Body of pancreas (tissue), 4 donors: ENCODE measurements at regions not wholly inside any gene's neighbourhood (a gene's known extent, or its start where the extent isn't known, plus 50 kb on each side); places are given as distances from the start of the nearest gene placed in this dataset.

Experiments
- ATAC-seq: fragments of 150-250 bp; one replicate; pipeline ENCODE4 v1.9.1; 2016
- DNase-seq, 4 donors: peaks; one replicate each; pipeline ENCODE4 v3.0.0-alpha.2; 2019
- H3K27ac ChIP-seq, 4 donors: fragments of 200-600 bp; sonication (generic); 1 replicate in 3 of 4; 2 replicates in 1 of 4; pipeline versions ENCODE4 v1.5.1 to v1.6.1; 2016 to 2019; ENCODE audit warnings: mild to moderate bottlenecking in 1 of 4, mixed read lengths in 1 of 4, moderate library complexity in 1 of 4
- H3K27me3 ChIP-seq, 2 donors: fragments of 200-600 bp; sonication (generic); one replicate each; pipeline ENCODE4 v1.6.0; 2016; ENCODE audit warnings: mild to moderate bottlenecking in 1 of 2
- H3K36me3 ChIP-seq, 2 donors: fragments of 200-600 bp; sonication (generic); replicated peaks in 1 of 2; 2 replicates each; pipeline ENCODE4 v1.5.1; 2016; ENCODE audit warnings: low read depth in 2 of 2; ENCODE audit not compliant: insufficient read depth in 1 of 2
- H3K4me1 ChIP-seq: fragments of 200-600 bp; sonication (generic); one replicate; pipeline ENCODE4 v1.6.0; 2016
- H3K4me3 ChIP-seq, 2 donors: fragments of 200-600 bp; sonication (generic); 1 replicate in 1 of 2; 2 replicates in 1 of 2; pipeline ENCODE4 v1.5.1; 2016 to 2019
- H3K9me3 ChIP-seq, 3 donors: fragments of 200-600 bp; sonication (generic); 1 replicate in 2 of 3; 2 replicates in 1 of 3; pipeline ENCODE4 v1.5.1; 2016
- POLR2A ChIP-seq, 3 donors: fragments of 450-650 bp; IDR thresholded peaks; one replicate each; pipeline ENCODE4 v1.6.1; 2016; ENCODE audit warnings: antibody characterized with exemption in 3 of 3, mild to moderate bottlenecking in 2 of 3
- WGBS, 2 donors: methylation state at CpG; one replicate each; pipeline ENCODE4 v1.1.5; 2017; 5-methylcytosine and 5-hydroxymethylcytosine counted together
- intact Hi-C: fragments of 100-400 bp; cut with DNase I; formaldehyde crosslinking; loops from one replicate; pipeline ENCODE4 v1.15.1; 2023
- TF ChIP-seq, protein P1 (sequence below), 7 experiments: fragments of 450-650 bp in 4 of 7; fragments of 200-600 bp in 3 of 7; sonication (generic) in 3 of 7; IDR thresholded peaks; one replicate each; pipeline ENCODE4 v1.5.1; 2016 to 2019; ENCODE audit warnings: antibody characterized with exemption in 7 of 7

DNA sequence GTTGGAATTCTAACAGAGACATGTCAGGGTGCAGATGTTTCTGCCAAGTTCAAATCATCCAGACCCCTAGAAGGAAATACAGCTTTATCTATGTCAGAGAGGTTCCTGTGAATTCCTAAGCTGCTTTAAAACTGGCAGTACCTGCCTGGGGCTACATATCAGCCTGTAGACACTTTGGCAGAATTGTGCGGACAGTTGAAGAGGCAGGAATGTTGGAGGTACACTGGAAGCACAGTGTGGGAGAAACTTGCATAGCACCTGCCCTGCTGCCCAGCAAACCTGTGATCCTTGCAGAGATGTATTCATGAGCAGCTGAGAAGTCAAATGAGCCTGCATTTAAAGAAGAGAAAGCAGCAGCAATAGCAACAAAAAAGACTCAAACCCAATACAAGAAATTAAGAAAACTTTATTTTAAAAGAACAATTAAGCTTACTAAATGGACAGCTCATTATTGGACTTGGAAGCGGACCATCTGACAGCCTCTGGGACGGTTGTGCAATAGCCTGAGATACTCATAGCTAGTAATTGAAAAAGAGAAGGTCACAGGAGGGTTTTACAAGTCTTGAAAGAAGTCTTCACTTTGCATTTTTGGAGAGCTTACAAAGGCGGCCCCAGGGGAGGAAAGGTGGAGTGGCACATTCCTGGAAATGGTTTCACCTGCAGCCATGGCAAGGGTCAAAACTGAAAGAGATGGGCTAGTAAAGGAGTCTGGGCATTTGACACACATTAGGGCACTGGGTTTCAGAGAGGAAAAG lies 280.9 kb upstream of the FLRT2 start:
- ATAC-seq (no peak), DNase-seq (peak in 2 of 4 donors; percentile 28 to 31)
- Histone ChIP-seq H3K4me1 (no peaks in the 10 kb centered on the region), H3K36me3 (no peaks in the 10 kb centered on the region), H3K4me3 (no peak overlapping the region), H3K27me3 (no peaks in the 10 kb centered on the region), H3K9me3 (no peaks in the 10 kb centered on the region), H3K27ac (peak overlapping the region in 3 of 4 donors; percentile 9 to 50 (median 11))
- intact Hi-C loops: no loop called here
- TF ChIP-seq POLR2A (IDR thresholded peaks at IDR 0.05): no peak
- TF ChIP-seq, protein P1, sequence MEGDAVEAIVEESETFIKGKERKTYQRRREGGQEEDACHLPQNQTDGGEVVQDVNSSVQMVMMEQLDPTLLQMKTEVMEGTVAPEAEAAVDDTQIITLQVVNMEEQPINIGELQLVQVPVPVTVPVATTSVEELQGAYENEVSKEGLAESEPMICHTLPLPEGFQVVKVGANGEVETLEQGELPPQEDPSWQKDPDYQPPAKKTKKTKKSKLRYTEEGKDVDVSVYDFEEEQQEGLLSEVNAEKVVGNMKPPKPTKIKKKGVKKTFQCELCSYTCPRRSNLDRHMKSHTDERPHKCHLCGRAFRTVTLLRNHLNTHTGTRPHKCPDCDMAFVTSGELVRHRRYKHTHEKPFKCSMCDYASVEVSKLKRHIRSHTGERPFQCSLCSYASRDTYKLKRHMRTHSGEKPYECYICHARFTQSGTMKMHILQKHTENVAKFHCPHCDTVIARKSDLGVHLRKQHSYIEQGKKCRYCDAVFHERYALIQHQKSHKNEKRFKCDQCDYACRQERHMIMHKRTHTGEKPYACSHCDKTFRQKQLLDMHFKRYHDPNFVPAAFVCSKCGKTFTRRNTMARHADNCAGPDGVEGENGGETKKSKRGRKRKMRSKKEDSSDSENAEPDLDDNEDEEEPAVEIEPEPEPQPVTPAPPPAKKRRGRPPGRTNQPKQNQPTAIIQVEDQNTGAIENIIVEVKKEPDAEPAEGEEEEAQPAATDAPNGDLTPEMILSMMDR (IDR thresholded peaks at IDR 0.05): no peak
- 66 to 70% methylated on average over 4 of the region's 4 CpGs for WGBS, 2 donors

DNA sequence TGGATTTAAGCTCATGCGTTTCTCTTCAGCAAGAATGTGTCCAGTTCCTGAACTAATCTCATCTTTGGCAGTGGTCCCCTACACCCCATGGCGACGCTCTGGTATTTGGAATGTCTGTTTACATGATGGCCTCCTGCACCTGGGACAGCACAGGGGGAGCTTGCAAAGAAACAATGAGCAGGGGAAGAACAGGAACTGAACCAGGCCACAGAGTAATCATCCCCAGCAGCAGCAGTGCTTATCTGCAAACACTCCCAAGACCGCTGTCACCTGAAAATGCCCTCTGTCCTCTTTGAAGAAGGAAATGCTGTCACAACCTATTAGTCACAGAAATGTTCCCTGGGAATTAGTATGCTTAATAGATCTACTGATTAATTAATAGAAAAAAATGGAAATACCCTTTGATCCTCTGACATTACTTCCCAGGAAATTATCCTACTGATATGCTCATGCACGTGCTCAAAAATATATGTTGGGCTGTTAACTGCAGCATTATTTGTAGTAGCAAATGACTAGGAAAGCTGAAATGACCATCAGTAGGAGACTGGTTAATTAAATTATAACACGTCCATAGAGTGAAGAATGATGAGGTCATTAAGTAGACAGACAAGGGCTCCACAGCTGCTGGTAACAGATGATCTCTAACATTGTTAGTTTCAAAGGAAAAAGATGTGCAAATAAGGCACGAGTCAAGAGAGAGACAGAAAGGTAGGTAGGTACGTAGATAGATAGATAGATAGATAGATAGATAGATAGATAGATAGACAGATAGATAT lies 279.3 kb upstream of the FLRT2 start:
- ATAC-seq (peak; percentile 60), DNase-seq (peak in 1 of 4 donors; percentile 12)
- TF ChIP-seq POLR2A (IDR thresholded peaks at IDR 0.05): no peak
- peak overlapping the region in 2 of 4 donors; percentile 27 to 47 for H3K27ac ChIP-seq
- WGBS, 2 donors: 48 to 49% methylated on average over 8 of the region's 8 CpGs
- H3K36me3 ChIP-seq: no peaks in the 10 kb centered on the region
- H3K9me3 ChIP-seq: no peaks in the 10 kb centered on the region
- H3K4me3 ChIP-seq: no peak overlapping the region
- H3K4me1 ChIP-seq: no peaks in the 10 kb centered on the region
- no peaks in the 10 kb centered on the region for H3K27me3 ChIP-seq
- intact Hi-C loops: no loop called here

DNA sequence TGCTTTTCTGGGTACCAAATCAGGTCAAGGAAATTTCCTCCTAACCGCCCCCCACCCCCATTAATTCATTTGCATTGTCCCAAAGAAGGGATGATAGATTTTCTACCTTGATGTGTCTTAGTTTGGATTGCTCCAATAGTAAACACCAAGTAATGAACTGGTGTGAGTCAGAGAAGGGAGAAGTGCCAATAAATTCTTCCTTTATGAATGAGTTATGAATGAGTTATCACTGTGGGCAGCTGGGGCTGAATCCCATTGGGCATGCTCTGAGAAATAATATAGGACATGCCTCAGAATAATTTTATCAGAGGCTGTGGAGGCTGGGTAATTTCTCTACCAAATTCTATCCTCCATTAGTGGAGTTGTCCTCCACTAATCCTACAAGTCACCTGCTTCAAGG lies 277.9 kb upstream of the FLRT2 start:
- H3K4me3 ChIP-seq: no peak overlapping the region
- intact Hi-C loops: no loop called here
- 66 to 79% methylated on average over 1 of the region's 1 CpG for WGBS, 2 donors
- H3K4me1 ChIP-seq: no peaks in the 10 kb centered on the region
- H3K27ac ChIP-seq: no peak overlapping the region
- no peak for DNase-seq
- no peaks in the 10 kb centered on the region for H3K27me3 ChIP-seq
- TF ChIP-seq POLR2A (IDR thresholded peaks at IDR 0.05): no peak
- TF ChIP-seq, protein P1 (IDR thresholded peaks at IDR 0.05): no peak
- ATAC-seq: no peak
- H3K36me3 ChIP-seq: no peaks in the 10 kb centered on the region
- no peaks in the 10 kb centered on the region for H3K9me3 ChIP-seq

DNA sequence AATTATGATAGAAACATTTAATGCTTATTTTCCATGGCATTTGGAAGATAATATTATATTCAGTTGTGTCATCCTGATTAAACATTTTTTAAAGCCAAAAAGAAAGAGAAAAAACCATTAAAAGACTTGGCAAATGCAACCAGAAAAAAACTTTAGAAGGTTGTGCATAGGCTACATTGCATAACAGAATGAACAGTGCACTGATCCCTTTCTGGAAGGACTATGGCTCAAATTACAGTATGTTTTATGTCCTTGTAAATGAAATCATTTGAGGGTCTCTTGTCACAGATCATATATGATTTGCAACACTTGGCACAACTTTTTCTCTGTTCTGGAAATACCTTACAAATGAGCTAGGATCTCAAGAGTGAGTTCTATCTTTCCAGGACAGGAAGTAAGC lies 275.2 kb upstream of the FLRT2 start:
- H3K4me3 ChIP-seq: no peak overlapping the region
- ATAC-seq (no peak), DNase-seq (no peak)
- H3K27ac ChIP-seq: no peak overlapping the region
- intact Hi-C loops: no loop called here
- no peaks in the 10 kb centered on the region for H3K36me3 ChIP-seq
- no peaks in the 10 kb centered on the region for H3K4me1 ChIP-seq
- TF ChIP-seq, protein P1 (IDR thresholded peaks at IDR 0.05): no peak
- no peak for TF ChIP-seq POLR2A (IDR thresholded peaks at IDR 0.05)
- no peaks in the 10 kb centered on the region for H3K9me3 ChIP-seq
- no peaks in the 10 kb centered on the region for H3K27me3 ChIP-seq

DNA sequence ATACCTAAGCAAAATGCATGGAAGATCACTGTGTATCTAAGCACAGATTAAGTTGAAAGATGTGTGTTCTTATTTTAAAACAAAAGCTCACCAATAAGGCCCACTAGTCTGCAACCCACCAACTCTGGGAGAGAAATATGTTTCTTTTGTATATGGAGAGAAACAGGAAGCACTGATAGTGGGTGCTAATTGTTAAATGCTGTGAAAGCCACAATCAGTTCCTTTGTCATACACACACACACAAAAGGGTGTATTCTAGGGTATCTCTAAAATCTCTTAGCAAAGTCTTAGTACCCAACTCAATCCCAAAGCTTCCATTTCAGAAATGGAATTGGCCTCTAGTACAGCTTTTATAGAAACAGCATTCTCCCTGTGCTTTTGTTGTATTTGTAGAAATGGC lies 272.7 kb upstream of the FLRT2 start:
- H3K27me3 ChIP-seq: no peaks in the 10 kb centered on the region
- no peaks in the 10 kb centered on the region for H3K36me3 ChIP-seq
- H3K9me3 ChIP-seq: no peaks in the 10 kb centered on the region
- intact Hi-C loops: no loop called here
- H3K27ac ChIP-seq: no peak overlapping the region
- H3K4me1 ChIP-seq: no peaks in the 10 kb centered on the region
- H3K4me3 ChIP-seq: no peak overlapping the region
- DNase-seq (no peak), ATAC-seq (no peak)
- TF ChIP-seq, protein P1 (IDR thresholded peaks at IDR 0.05): no peak
- no peak for TF ChIP-seq POLR2A (IDR thresholded peaks at IDR 0.05)
